C4-2B (cell line): ENCODE measurements at regions not wholly inside any gene's neighbourhood (a gene's known extent, or its start where the extent isn't known, plus 50 kb on each side); places are given as distances from the start of the nearest gene placed in this dataset.

Experiments used
- H3K27ac ChIP-seq: fragments of 450-650 bp; 2 replicates; pipeline ENCODE4 v1.5.1; 2017
- CTCF ChIP-seq: fragments of 450-650 bp; conservative IDR thresholded peaks from 2 replicates; pipeline ENCODE4 v1.5.1; 2017; ENCODE audit warnings: mild to moderate bottlenecking
- ZFX ChIP-seq: fragments of 450-650 bp; IDR thresholded peaks from 2 replicates; pipeline ENCODE4 v1.6.1; 2017

- TF ChIP-seq CTCF = no peak
- no peak for TF ChIP-seq ZFX
- no peak overlapping the region for H3K27ac ChIP-seq
These were observed 104.8 kb upstream of the SLC44A3 start for GRCh38 chr1:94715321-94715720.

GRCh38 chr1:94714552-94714951, 105.6 kb upstream of the SLC44A3 start:
- no peak overlapping the region for H3K27ac ChIP-seq
- no peak for TF ChIP-seq ZFX
- no peak for TF ChIP-seq CTCF

- TF ChIP-seq ZFX (no peak), CTCF (no peak)
- H3K27ac ChIP-seq = no peak overlapping the region
These were observed 106.0 kb upstream of the SLC44A3 start for GRCh38 chr1:94714152-94714551.

GRCh38 chr1:94713472-94714141, 106.5 kb upstream of the SLC44A3 start:
- no peak overlapping the region for H3K27ac ChIP-seq
- no peak for TF ChIP-seq CTCF
- TF ChIP-seq ZFX = no peak

GRCh38 chr1:94709891-94710581, 110.1 kb upstream of the SLC44A3 start:
- TF ChIP-seq ZFX (no peak), CTCF (no peak)
- no peak overlapping the region for H3K27ac ChIP-seq

GRCh38 chr1:94708811-94709210, 111.3 kb upstream of the SLC44A3 start:
- TF ChIP-seq CTCF (no peak), ZFX (no peak)
- no peak overlapping the region for H3K27ac ChIP-seq

- H3K27ac ChIP-seq = no peak overlapping the region
- TF ChIP-seq CTCF = no peak
- no peak for TF ChIP-seq ZFX
These were observed 111.9 kb upstream of the SLC44A3 start for GRCh38 chr1:94708299-94708685.
